Endothelial cell of umbilical vein (primary cell): ENCODE measurements at regions not wholly inside any gene's neighbourhood (a gene's known extent, or its start where the extent isn't known, plus 50 kb on each side); places are given as distances from the start of the nearest gene placed in this dataset.

ENCODE experiments used
- BruUV-seq: library from RNA; stranded (reverse); fragments of 400-500 nt; replicated peaks from 2 replicates; lab custom pipeline; 2021; lab: Mats Ljungman, UMichigan
- CTCF ChIA-PET: fragments of 300-600, 350-600 bp; sonication (Branson Sonifier 250); formaldehyde crosslinking; loops from one replicate; lab custom pipeline; 2021; ENCODE audit warnings: antibody characterized with exemption, inconsistent platforms; lab: Charles Lee
- POLR2A ChIA-PET: fragments of 300-600, 350-600 bp; sonication (Branson Sonifier 250); formaldehyde crosslinking; loops from one replicate; lab custom pipeline; 2021; ENCODE audit warnings: antibody characterized with exemption, inconsistent platforms; lab: Charles Lee
- DNase-seq: peaks from one replicate; pipeline ENCODE4 v3.0.0-alpha.2; 2011; ENCODE audit warnings: low read depth, low spot score
- FAIRE-seq: peaks from 2 replicates; lab custom pipeline; 2011; peaks lifted over from hg19 to GRCh38; lab: Jason Lieb, UNC
- H2AFZ ChIP-seq: 2 replicates; pipeline ENCODE4 v1.6.0; 2012; ENCODE audit warnings: low read depth, low read length, control low read depth, inconsistent platforms
- H3K27ac ChIP-seq: 2 replicates; pipeline ENCODE4 v1.5.1; 2011; ENCODE audit warnings: low read depth, mild to moderate bottlenecking, control low read depth, low read length, moderate library complexity; ENCODE audit not compliant: insufficient read depth
- H3K27me3 ChIP-seq, 2 experiments: 2 replicates each; pipeline versions ENCODE4 v1.6.0 to v1.6.1; 2011; ENCODE audit warnings: low read length in 2 of 2, mixed read lengths in 1 of 2; ENCODE audit not compliant: control insufficient read depth in 2 of 2, insufficient read depth in 2 of 2
- H3K36me3 ChIP-seq, 2 experiments: 2 replicates in 1 of 2; 3 replicates in 1 of 2; pipeline ENCODE4 v1.5.1; 2011; ENCODE audit warnings: low read length in 2 of 2, mild to moderate bottlenecking in 1 of 2, moderate library complexity in 1 of 2; ENCODE audit not compliant: control insufficient read depth in 2 of 2, insufficient read depth in 2 of 2; ENCODE audit errors: extremely low read depth in 1 of 2
- H3K4me1 ChIP-seq: 3 replicates; pipeline ENCODE4 v1.5.1; 2011; ENCODE audit warnings: mild to moderate bottlenecking, low read length; ENCODE audit not compliant: control insufficient read depth, insufficient read depth; ENCODE audit errors: extremely low read depth
- H3K4me2 ChIP-seq: 2 replicates; pipeline ENCODE4 v1.6.1; 2011; ENCODE audit warnings: low read length, control low read depth, mixed read lengths; ENCODE audit not compliant: insufficient read depth
- H3K4me3 ChIP-seq, 3 experiments: fragments of 200-600 bp in 1 of 3; sonication (generic), shearing (Covaris generic) in 1 of 3; replicated peaks in 1 of 3; 2 replicates each; pipeline ENCODE4 v1.5.1; 2011 to 2016; ENCODE audit warnings: control low read depth in 3 of 3, low read length in 3 of 3, mild to moderate bottlenecking in 2 of 3, inconsistent platforms in 1 of 3, low read depth in 1 of 3, moderate library complexity in 1 of 3; ENCODE audit not compliant: insufficient read depth in 1 of 3
- H3K79me2 ChIP-seq: 2 replicates; pipeline ENCODE4 v1.6.0; 2012; ENCODE audit warnings: low read length, inconsistent platforms; ENCODE audit not compliant: control insufficient read depth, insufficient read depth
- H3K9ac ChIP-seq: replicated peaks from 2 replicates; pipeline ENCODE3; 2011; ENCODE audit warnings: low read length, control low read depth; ENCODE audit not compliant: insufficient read depth; ENCODE audit errors: extremely low read depth
- H3K9me1 ChIP-seq: replicated peaks from 3 replicates; pipeline ENCODE4 v1.6.0; 2011; ENCODE audit warnings: mild to moderate bottlenecking, low read length; ENCODE audit not compliant: control insufficient read depth, insufficient read depth; ENCODE audit errors: extremely low read depth
- H3K9me3 ChIP-seq: replicated peaks from 2 replicates; pipeline ENCODE4 v1.5.1; 2012; ENCODE audit warnings: low read length, inconsistent platforms; ENCODE audit not compliant: control insufficient read depth, insufficient read depth
- H4K20me1 ChIP-seq: replicated peaks from 2 replicates; pipeline ENCODE3; 2011; ENCODE audit warnings: mild to moderate bottlenecking, low read length; ENCODE audit not compliant: control insufficient read depth, insufficient read depth; ENCODE audit errors: extremely low read depth
- EZH2 ChIP-seq: IDR thresholded peaks from 2 replicates; pipeline ENCODE4 v1.6.1; 2012; ENCODE audit warnings: borderline replicate concordance, low read depth, mild to moderate bottlenecking, moderate library complexity, low read length, inconsistent platforms; ENCODE audit not compliant: severe bottlenecking
- FOS ChIP-seq: IDR thresholded peaks from 2 replicates; pipeline ENCODE4 v1.6.1; 2011; ENCODE audit warnings: mild to moderate bottlenecking, low read length, moderate library complexity, borderline replicate concordance; ENCODE audit not compliant: insufficient read depth
- GATA2 ChIP-seq: IDR thresholded peaks from 2 replicates; pipeline ENCODE4 v1.7.0; 2011; ENCODE audit warnings: low read depth, mild to moderate bottlenecking, moderate library complexity, mixed read lengths, low read length; ENCODE audit not compliant: insufficient read length, insufficient read depth
- JUN ChIP-seq: IDR thresholded peaks from 2 replicates; pipeline ENCODE4 v1.6.1; 2011; ENCODE audit warnings: borderline replicate concordance, low read depth; ENCODE audit not compliant: insufficient read length, insufficient read depth
- MYC ChIP-seq: IDR thresholded peaks from one replicate; pipeline ENCODE4 v1.6.1; 2011; ENCODE audit warnings: mild to moderate bottlenecking, low read depth, low read length
- POLR2A ChIP-seq: IDR thresholded peaks from 2 replicates; pipeline ENCODE4 v1.6.1; 2012; ENCODE audit warnings: low read depth, mild to moderate bottlenecking, control low read depth, low read length
- POLR2AphosphoS5 ChIP-seq: IDR thresholded peaks from 2 replicates; pipeline ENCODE4 v1.6.1; 2012; ENCODE audit warnings: low read depth, mild to moderate bottlenecking, control low read depth, low read length, moderate library complexity; ENCODE audit not compliant: insufficient read depth
- dilution Hi-C: fragments of 300-500 bp; cut with MboI; formaldehyde crosslinking; loops from one replicate; pipeline ENCODE4 v1.15.0; 2019; ENCODE audit warnings: low sequenced_read_pairs; ENCODE audit not compliant: extremely low pct_ligation_motif_present
- intact Hi-C: fragments of 100-400 bp; cut with micrococcal nuclease; formaldehyde crosslinking; loops from one replicate; pipeline ENCODE4 v1.10.0; 2022
- TF ChIP-seq, protein P1 (sequence below): IDR thresholded peaks from 2 replicates; pipeline ENCODE4 v1.6.1; 2011; ENCODE audit not compliant: insufficient read depth, insufficient read length
- TF ChIP-seq, protein P2 (sequence below), 2 donors: IDR thresholded peaks; 1 replicate in 1 of 2; 2 replicates in 1 of 2; pipeline ENCODE4 v1.5.1; 2011; ENCODE audit warnings: low read length in 2 of 2, mild to moderate bottlenecking in 2 of 2, moderate library complexity in 2 of 2, control low read depth in 1 of 2, inconsistent platforms in 1 of 2, low read depth in 1 of 2; ENCODE audit not compliant: insufficient read depth in 1 of 2; ENCODE audit errors: extremely low read depth in 1 of 2

DNA sequence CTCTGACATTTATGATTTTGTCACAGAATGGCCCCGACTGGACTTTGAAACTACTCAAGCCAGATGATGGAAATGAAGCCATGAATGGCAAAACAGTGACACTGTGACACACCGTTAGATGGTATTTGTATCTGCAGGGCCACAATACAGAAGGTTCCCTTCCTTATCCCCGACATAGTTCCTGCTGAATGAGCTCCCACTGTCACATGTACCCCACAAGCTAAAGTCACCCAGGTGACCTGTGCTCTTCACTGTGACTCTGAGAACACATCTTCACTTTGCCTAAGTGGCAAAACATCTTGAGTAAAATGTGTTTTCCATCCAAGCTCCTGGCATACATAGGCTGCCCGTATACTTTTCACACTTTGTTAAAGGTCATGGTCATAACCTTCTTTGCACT is 89.5 kb downstream of the LSM5 start:
- Histone ChIP-seq H3K4me2 (no peak overlapping the region), H3K79me2 (no peaks in the 10 kb centered on the region), H3K4me3 (no peak overlapping the region), H3K36me3 (no peaks in the 10 kb centered on the region), H3K9me1 (no peaks in the 10 kb centered on the region), H2AFZ (no peak overlapping the region), H3K9ac (no peak overlapping the region), H3K27me3 (no peaks in the 10 kb centered on the region), H3K9me3 (no peaks in the 10 kb centered on the region), H4K20me1 (no peaks in the 10 kb centered on the region), H3K4me1 (no peaks in the 10 kb centered on the region), H3K27ac (no peak overlapping the region)
- BruUV-seq = no TSS peak
- POLR2A ChIA-PET = no interaction called here
- intact Hi-C loops (no loop called here), dilution Hi-C loops (no loop called here)
- CTCF ChIA-PET = no interaction called here
- no peak for DNase-seq
- TF ChIP-seq JUN (no peak), FOS (no peak)
- FAIRE-seq = no peak

DNA sequence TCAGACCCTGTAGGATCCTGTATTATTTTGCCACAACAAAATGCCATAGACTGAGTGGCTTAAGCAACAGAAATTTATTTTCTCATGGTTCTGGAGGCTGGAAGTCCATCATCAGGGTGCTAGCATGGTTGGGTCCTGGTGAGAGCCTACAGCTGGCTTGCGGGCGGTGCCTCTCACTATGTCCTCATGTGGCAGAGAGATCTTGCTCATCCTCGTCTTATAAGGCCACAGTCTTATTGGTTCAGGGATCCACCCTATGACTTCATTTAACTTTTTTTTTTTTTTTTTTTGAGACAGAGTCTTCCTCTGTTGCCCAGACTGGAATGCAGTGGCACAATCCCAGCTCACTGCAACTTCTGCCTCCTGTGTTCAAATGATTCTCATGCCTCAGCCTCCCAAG is 90.9 kb downstream of the LSM5 start:
- no TSS peak for BruUV-seq
- POLR2A ChIA-PET = no interaction called here
- Histone ChIP-seq H2AFZ (no peak overlapping the region), H3K4me1 (no peaks in the 10 kb centered on the region), H3K4me3 (no peak overlapping the region), H3K9me1 (no peaks in the 10 kb centered on the region), H3K9me3 (no peaks in the 10 kb centered on the region), H4K20me1 (no peaks in the 10 kb centered on the region), H3K4me2 (no peak overlapping the region), H3K27me3 (no peaks in the 10 kb centered on the region), H3K9ac (no peak overlapping the region), H3K27ac (no peak overlapping the region), H3K79me2 (no peaks in the 10 kb centered on the region), H3K36me3 (no peaks in the 10 kb centered on the region)
- TF ChIP-seq MYC (no peak), GATA2 (no peak), JUN (no peak), POLR2A (no peak), POLR2AphosphoS5 (no peak), FOS (no peak), EZH2 (no peak)
- TF ChIP-seq, protein P1, sequence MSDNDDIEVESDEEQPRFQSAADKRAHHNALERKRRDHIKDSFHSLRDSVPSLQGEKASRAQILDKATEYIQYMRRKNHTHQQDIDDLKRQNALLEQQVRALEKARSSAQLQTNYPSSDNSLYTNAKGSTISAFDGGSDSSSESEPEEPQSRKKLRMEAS = no peak
- TF ChIP-seq, protein P2, sequence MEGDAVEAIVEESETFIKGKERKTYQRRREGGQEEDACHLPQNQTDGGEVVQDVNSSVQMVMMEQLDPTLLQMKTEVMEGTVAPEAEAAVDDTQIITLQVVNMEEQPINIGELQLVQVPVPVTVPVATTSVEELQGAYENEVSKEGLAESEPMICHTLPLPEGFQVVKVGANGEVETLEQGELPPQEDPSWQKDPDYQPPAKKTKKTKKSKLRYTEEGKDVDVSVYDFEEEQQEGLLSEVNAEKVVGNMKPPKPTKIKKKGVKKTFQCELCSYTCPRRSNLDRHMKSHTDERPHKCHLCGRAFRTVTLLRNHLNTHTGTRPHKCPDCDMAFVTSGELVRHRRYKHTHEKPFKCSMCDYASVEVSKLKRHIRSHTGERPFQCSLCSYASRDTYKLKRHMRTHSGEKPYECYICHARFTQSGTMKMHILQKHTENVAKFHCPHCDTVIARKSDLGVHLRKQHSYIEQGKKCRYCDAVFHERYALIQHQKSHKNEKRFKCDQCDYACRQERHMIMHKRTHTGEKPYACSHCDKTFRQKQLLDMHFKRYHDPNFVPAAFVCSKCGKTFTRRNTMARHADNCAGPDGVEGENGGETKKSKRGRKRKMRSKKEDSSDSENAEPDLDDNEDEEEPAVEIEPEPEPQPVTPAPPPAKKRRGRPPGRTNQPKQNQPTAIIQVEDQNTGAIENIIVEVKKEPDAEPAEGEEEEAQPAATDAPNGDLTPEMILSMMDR (IDR thresholded peaks at IDR 0.05; ENCODE audit: extremely low read depth in 1 of 2, insufficient read depth in 1 of 2, low read depth in 1 of 2, low read length in 2 of 2) = no peak
- intact Hi-C loops = no loop called here
- CTCF ChIA-PET = no interaction called here
- DNase-seq = no peak
- no peak for FAIRE-seq
- dilution Hi-C loops = no loop called here
